Endometrial microvascular endothelial cells (primary cell): ENCODE measurements at regions not wholly inside any gene's neighbourhood (a gene's known extent, or its start where the extent isn't known, plus 50 kb on each side); places are given as distances from the start of the nearest gene placed in this dataset.
"Not testable (repeated sequence)": the region's sequence is repeated elsewhere in the genome, so short reads cannot be mapped to it uniquely, and the experiment has no call there.

Source experiments
- in situ Hi-C: cut with HindIII; loops from 2 replicates; pipeline ENCODE4 v1.10.0; 2017; ENCODE audit warnings: low sequenced_read_pairs, low pct_unique_long_range_greater_than_20kb; ENCODE audit errors: inconsistent ontology term

DNA sequence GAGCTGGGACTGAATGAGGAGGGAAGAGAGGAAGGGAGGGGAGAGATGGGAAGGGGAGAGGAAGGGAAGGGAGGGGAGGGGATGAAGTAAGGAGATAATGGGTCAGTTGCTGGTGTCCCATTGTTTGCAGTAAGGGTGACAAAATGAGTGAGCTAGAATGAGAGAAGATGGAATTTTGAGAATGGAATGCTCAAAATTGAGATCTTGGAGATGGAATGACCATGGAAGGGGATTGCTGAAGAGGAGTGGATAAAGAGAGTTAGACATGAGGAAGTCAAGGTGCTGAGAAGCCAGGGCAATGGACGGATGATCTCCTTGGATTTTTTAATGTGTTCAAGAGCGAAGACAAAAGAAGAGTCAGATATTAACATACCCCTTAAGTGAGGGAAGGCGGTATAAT is 80.5 kb upstream of the SSTR4 start:
- in situ Hi-C loops, result no loop called here

DNA sequence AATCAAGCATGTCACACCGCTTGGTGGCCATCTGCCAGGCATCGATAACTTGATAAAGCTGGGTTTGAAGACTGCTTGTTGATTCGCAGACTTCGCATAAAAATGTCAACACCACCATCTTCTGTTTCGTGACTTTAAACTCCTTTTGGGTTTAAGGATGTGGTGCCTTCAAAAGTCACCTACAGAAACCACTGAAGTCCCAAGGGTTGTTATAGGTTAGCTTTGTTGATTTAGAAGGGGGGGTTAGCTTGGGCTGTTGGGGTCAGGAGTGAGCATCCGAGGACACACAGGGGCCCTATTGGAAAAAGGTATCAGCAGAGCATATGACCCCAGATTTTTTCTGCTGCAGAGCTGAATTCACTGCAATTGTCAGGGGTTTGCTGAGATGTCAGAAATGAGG is 76.7 kb upstream of the SSTR4 start:
- in situ Hi-C loops, result no loop called here

DNA sequence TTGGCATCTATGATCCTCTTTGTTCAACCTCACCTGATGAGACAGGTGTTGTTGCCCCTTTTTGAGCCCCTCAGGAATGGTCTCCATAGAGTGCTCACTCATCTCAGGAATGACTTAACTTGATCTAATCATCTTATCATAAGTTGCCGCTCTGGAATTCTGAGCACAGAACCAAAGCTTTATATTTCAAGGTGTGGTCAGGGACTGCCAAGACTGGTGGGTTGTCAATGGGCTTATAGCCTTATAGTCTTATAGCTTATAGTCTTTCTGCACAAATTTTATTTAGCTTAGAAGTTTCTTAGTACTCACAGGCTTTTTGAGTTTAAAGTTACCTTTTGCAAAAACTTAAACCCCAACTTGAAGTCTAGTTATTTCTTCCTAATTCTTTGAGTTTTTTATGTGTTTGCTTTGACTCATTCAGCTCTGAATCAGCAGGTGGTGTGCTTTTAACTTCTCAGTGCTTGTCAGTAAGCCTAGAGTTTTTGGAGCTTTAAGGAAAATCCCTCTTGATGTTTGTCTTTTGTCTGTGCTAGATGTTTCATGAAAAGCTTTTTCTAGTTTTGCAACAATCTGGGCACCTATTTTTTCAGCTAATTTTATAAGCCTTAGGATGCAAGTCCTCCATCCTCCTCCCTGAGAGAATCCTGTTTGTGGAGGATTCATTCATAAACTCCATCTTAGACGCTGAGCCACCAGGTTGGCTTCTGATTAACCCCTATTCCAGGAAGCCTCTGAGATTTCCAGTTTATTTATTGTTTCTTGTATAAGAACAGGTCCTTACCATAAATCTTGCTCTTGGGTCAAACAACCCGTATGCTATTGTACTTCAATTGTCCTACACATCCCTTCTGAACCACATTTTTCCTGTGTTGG is 72.3 kb upstream of the SSTR4 start:
- in situ Hi-C loops, result no loop called here

DNA sequence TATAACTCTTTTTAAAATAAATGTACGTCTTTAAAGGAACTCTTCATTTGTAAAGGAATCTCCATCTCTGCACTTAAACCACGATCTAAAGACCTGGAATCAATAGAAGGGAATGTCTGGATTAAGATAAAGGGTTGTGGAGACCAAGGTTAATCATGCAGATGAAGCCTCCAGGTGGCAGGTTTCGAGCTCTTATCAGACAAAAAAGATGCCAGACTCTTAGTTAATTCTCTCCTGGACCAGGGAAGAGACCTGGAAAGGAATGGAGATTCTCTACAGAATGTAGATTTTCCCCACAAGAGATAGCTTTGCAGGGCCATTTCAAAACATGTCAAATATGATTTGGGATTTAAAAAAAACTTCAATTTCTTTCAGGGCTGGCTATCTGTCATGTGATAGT is 71.5 kb upstream of the SSTR4 start:
- in situ Hi-C loops, result no loop called here

GRCh38 chr20:22966787-22967464 is 68.2 kb upstream of the SSTR4 start:
- in situ Hi-C loops, result no loop called here

DNA sequence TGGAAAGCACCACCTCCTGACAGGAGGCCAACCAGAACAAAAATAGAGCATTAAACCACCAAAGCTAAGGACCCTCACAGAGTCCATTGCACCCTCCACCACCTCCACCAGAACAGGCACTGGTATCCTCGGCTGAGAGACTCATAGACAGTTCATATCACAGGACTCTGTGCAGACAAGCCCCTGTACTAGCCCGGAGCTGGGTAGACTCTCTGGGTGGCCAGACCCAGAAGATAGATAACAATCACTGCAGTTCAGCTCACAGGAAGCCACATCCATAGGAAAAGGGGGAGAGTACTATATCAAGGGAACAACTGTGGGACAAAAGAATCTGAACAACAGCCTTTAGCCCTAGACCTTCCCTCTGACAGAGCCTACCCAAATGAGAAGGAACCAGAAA is 67.4 kb upstream of the SSTR4 start:
- in situ Hi-C loops, result not testable (repeated sequence)

- in situ Hi-C loops, result not testable (repeated sequence)
These were observed 66.1 kb upstream of the SSTR4 start for GRCh38 chr20:22969031-22969430.

DNA sequence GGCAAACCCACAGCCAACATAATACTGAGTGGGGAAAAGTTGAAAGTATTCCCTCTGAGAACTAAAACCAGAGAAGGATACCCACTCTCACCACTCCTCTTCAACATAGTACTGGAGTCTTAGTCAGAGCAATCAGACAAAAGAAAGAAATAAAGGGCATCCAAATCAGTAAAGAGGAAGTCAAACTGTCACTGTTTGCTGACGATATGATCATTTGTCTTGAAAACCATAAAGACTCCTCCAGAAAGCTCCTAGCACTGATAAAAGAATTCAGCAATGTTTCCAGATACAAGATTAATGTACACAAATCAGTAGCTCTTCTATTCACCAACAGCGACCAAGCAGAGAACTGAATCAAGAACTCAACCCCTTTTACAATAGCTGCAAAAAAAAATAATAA is 64.0 kb upstream of the SSTR4 start:
- in situ Hi-C loops, result not testable (repeated sequence)

- in situ Hi-C loops, result no loop called here
These were observed 60.8 kb upstream of the SSTR4 start for GRCh38 chr20:22974354-22974753.

DNA sequence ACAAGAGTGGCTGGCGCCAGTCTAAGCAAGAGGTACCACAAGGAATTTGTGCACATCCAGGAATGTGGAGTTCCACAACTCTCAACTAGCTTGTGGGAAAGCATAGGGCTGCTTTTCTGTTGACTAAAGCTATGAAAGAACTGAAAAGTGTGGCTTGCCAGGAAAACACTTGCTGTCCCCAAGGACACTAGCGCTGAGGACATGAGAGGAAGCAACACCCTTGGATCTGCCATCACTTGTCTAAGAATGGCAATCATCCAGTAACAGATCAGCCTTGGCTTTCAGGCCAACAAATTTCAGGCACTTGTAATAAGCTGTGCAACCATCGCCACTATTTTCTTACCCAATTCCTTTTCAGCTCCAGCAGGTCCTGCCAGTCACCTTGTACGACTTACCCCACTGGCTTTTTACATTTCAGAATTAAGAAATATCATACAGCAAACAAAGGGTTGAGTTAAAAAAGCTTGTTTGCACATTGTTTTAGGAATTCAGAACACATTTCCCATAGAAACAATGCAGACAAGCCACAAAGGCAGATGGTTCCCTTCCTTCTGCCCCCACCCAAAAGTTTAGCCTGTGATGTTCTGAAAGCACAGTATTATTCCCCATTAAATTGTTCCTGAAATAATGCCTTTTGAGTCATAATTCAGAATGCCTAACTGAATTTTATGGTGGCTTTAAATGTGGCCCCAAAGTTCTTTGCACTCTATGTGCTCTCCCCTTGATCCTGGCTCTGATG is 57.9 kb upstream of the SSTR4 start:
- in situ Hi-C loops, result no loop called here

DNA sequence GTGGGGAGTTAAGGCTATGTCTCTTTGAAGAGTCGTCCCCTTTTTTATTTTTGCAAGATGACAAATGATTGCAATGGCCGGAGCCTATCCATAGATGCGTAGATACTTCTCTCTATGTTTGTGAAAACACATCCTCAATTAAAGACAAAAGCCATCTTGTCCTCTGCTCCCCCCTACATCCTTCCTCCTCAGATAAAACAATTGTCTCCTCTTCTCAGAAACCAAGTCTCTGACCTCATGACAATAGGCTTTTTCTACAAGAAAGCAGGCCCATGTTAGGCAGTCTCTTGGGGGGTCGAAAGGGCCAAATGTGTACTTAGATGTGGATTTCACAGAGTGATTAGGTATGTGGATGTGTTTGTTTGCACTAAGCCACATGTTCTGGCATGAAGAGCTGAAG is 51.1 kb upstream of the SSTR4 start:
- in situ Hi-C loops, result no loop called here

DNA sequence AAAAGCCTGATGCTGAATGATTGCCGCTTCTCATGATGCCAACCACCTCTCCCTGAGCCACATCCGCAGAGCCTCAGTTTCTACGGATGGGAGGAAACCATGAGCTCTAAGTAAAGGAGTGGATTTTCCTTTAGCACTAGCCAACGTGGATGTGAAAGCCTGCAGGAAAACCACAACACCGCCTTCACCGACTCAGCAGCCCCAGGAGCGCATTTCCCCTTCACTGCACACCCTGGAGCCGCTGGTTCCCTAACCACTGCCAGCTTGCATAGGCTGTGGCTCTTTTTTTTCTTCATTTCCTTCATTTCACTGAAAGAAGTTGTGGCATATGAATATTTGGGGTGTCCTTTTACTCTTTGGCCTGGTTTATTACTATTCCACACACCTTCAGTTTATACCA is 50.5 kb upstream of the SSTR4 start:
- in situ Hi-C loops, result no loop called here

DNA sequence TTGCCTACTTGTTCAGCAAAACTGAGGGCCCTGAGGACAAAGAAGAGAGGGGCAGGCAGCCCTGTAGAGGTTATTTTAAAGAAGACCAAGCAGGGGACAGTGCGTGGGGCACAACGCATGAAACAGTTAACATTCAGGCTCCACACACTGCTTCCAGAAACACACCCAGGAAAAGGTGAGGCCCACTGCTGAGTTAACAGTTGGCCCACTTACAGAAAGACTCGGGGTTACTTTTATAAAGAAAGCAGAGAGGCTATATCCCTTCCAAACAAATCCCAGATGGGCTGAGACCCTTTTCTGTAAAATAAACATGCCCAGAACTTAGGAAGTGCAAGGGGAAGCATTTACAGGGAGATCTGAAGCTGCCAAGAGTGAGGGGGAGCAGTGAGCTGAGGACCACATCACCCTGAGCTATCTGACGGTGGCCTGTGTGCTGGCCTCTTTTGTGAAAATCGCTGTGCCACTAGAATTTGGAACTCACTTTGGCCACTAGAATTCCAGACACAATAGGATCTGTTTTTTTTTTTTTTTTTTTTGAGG is 49.8 kb upstream of the SSTR4 start:
- in situ Hi-C loops, result no loop called here
